GM21423 (cell line): ENCODE measurements at regions not wholly inside any gene's neighbourhood (a gene's known extent, or its start where the extent isn't known, plus 50 kb on each side); places are given as distances from the start of the nearest gene placed in this dataset.
"Not testable (repeated sequence)": the region's sequence is repeated elsewhere in the genome, so short reads cannot be mapped to it uniquely, and the experiment has no call there.

Source experiments
- ATAC-seq: cut with Tn5 transposase; IDR thresholded peaks from one replicate; pipeline ENCODE4 v1.9.1; 2021; ENCODE audit warnings: mild to moderate bottlenecking, moderate library complexity; ENCODE audit not compliant: unreplicated experiment

DNA sequence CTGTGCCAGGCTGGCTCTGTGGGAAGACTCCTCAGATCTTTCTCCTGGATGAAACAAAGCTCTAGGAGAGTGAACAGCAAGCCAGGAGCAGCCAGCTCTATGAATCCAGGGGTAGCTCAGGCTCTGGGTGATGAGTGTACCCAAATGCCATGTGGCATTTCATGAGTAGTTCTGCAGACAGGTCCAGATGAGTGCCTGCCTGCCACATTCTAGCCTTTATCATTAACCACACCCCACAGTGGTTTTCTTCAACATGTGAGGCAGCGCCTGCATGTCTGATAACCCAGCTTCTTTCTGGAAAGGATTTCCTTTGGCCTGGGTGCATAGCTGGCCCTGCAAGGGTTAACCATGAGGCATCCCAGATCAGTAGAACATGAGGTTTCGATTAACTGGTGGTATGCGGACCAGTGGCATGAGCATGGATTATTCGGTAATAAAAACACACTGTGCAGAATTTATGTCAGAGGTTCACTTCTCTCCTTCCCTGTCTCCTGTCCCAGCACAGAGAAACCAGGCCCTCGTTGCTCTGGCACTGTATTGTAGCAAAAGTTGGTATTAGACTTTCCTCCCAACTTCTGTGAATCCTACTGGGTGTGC, 381.9 kb upstream of the ZNF462 start:
- ATAC-seq, result no peak

DNA sequence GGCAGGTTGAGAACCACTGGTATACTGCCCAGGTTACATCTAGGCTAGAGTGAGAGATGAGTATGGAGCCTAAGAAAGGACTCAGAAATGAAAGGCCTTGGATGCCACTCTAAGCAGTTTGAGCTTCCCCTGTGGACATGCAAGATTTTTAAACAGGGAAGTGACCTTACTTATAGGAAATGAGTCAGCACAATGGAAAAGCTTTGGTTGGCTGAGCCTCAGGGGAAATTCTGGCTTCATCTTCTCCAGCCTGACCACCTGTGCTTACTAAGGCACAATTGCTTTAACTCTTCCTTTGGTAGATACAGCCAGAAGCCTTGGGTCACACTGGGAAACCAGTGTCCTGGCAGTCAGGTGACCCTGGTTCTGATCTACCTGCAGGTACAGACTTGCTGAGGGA, 380.2 kb upstream of the ZNF462 start:
- peak; percentile 67 for ATAC-seq

DNA sequence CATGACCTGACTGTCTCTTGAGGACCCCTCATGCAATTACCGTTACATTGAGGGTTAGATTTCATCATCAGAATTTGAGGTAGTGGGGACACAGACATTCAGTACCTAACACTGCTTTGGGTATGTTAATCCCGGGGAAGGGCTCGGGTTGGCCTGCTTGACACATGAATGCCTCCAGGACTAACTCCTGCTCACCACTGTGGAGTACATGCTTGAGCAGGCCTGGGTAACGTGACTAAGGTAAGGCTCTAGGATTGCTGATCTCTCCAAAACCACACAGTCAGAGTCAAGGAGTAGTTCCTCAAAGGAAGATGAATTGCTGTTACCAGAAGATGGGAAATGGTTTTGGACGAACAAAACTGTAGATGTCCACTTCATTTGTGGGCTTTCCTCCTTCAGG, 376.3 kb upstream of the ZNF462 start:
- no peak for ATAC-seq

DNA sequence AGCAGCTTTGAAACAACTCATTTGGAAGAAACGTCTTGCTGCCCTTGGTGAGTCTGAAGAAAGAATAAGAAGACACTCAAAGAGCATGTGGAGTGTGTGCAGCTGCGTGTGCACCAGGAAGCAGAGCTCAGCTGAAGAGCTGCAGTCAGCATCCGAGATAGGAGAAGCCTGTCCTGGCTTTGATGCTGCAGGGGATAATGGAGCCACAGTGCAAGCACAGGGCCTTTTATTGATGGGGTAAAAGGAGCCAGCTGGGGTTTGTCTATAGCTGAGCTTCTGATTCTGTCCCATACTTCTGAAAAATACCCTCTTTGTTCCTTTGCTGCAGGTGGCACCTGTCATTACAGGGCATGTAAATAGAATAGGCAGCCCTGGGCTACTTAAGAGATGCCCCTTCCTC, 375.7 kb upstream of the ZNF462 start:
- no peak for ATAC-seq

DNA sequence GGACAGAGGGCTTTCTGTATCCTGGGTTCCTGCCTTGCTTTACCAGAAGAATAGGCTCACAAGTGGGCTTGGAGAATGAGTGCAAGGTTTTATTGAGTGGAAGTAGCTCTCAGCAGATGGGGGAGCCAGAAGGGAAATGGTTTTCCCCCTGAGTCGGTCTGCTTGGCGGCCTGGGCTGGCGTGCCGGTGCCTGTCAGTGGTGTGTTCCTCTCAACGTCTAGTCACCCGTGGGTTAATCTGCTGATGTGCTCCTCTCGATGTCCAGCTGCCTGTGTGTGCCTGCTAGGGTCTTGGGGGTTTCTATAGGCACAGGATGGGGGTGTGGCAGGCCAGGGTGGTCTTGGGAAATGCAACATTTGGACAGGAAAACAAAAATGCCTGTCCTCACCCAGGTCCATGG, 370.8 kb upstream of the ZNF462 start:
- not testable (repeated sequence) for ATAC-seq

DNA sequence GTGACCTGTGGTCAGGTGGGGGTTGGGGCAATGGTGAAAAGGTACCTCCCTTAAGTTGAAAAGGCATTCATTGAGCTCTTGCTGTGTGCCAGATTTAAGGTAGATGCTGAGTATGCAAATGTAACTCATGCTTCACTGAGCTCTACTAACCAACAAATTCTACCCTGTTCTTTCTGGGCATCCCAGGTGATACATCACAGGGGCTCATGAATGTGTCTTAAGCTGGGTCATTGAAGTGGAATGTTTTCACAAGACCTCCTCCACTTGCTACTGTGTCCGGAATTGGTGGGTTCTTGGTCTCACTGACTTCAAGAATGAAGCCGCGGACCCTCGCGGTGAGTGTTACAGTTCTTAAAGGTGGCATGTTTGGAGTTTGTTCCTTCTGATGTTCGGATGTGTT, 362.8 kb upstream of the ZNF462 start:
- ATAC-seq, result no peak

DNA sequence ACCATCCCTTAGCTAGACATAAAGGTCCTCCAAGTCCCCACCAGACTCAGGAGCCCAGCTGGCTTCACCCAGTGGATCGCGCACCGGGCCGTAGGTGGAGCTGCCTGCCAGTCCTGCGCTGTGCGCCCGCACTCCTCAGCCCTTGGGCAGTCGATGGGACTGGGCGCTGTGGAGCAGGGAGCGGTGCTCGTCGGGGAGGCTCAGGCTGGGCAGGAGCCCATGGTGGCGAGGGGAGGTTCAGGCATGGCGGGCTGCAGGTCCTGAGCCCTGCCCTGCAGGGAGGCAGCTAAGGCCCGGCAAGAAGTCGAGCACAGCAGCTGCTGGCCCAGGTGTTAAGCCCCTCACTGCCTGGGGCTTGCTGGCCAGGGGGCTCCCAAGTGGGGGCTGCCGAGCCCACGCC, 361.8 kb upstream of the ZNF462 start:
- ATAC-seq, result not testable (repeated sequence)

DNA sequence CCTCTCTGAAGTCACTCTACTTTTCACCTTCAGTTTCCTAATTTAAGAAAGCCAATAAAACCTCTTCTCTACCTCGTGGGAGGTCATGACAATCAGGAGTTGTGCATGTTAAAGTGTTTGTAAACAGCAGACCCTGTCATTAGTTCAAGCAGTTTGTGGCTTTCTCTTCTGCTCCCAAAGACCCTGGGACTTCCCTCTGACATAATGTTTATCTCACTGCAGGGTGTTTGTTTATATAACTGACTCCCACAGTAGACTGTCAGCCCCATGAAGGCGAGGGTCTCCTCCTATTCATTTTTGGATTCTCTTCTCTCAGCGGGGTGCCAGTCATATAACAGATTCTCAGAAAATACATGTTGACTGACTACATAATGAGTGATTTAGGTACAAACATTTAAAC, 360.0 kb upstream of the ZNF462 start:
- no peak for ATAC-seq

DNA sequence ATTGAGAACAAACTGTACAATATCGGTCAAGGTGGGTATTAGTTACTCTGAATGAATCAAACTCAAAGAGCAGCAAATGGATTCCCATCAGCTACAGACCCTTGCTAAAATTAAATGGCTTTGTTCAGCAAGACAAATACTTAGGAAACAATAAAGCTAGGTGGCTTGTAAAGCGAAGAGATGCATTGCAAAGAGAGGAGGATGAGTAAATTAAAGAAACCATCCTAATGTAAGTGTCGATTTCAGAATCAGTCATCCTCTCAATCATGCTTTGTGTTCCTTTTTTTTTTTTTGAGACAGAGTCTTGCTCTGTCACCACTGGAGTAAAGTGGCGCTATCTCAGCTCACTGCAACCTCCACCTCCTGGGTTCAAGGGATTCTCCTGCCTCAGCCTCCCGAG, 359.2 kb upstream of the ZNF462 start:
- ATAC-seq, result no peak

DNA sequence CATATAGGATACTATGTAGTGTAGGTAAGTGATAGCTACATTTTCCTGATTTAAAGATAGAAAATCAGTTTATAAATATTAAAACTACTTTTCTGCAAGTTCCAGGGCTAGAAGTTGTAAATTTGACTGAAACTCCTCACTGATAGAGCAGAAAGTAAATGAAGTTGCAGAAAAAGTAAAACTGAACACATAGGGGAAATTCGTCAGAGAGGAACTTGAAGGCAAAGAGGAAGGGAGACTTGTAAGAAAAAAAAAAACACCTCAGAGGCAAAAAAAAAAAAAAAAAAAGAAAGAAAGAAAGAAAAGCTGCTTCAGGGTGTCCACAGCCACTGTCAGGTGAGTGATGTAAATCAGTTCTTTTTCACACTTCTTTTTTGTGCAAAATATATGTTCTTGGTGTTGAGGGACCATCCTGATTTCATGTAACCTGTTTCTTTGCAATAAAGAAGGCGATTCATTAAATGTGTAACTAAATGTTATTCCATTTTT, 336.2 kb upstream of the ZNF462 start:
- no peak for ATAC-seq

DNA sequence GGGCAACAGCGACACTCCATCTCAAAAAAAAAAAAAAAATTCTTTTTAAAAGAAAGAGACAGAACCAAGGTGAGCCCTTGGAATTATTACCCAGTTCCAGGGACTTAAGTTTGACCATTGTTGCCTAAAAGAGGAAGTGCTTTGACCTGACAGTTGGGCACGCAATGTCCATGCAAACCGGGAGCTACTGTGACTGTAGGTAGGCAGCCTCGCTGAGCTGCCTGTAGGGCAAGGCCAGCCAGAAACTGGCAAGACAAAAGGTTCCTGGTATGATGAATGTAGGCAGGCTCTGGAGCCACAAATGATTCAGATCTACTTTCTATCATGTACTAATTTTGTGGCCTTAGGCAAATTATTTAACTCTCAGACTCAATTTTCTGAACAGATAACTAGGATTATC, 334.8 kb upstream of the ZNF462 start:
- ATAC-seq, result no peak

DNA sequence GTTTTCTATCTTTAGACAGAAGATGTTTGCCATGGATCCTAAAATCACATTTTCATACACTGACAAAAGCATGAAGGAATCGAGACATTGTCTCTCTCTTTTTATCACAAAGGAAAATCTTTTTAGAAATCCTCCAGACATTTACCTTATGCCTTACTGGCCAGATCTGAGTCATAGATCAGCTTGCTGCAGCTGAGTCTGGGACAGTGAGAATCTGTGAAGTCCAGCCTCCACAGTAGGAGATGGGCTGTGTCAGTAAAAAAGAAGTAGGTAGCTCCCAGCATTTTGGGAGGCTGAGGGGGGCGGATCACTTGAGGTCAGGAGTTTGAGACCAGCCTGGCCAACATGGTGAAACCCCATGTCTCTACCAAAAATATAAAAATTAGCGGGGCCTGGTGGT, 333.4 kb upstream of the ZNF462 start:
- ATAC-seq, result no peak

DNA sequence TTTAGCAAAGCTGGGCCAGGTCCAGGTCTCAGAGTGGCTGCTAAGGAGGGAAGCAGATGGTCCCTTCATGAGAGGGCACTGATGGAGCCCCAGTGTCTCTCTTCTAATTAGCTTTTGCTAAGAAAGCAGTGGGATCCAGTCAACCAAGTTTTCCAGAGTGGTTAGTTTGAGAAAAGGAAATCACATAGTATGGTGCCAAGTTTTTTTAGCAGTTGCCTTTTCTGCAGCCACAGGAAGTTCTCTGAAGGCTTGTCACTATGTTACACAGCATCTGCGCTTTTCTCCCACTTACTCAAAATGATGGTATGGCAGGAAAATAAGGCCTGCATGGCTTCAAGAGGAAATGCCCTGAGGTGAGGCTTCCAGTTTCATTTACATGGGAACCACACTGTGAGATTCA, 331.5 kb upstream of the ZNF462 start:
- ATAC-seq, result no peak

DNA sequence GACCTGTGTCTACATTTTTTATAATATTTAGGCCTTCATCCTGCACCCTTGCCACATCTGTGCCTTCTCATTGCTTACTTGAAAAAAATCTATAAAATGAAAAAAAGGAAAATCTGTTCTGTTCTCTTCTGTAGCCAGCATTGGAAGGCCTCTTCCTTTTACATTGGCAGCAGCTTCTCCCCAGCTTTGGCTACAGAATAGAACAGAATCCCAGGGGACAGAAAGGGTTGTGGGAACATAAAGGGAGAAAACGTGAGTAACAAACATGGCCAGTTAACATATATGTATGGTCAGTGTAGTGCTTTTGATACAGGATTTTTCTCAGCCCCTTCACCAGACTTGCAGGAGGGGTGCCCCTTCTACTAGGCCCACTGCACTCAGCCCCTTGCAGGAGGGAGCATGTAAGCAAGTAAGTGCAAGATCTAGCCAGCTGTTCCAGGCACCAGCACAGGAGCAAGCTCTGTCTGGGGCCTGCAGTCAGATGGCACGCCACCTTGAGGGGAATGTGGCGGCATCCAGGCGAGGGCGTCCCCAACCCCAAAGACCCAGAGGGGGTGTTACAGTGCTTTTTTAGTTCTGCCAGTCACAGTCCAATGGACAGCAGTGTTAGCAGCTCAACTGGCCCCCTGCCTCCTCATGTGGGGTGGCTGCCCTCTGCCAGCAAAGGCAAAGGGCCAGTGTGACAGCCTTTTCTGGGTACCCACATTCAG, 330.5 kb upstream of the ZNF462 start:
- no peak for ATAC-seq

DNA sequence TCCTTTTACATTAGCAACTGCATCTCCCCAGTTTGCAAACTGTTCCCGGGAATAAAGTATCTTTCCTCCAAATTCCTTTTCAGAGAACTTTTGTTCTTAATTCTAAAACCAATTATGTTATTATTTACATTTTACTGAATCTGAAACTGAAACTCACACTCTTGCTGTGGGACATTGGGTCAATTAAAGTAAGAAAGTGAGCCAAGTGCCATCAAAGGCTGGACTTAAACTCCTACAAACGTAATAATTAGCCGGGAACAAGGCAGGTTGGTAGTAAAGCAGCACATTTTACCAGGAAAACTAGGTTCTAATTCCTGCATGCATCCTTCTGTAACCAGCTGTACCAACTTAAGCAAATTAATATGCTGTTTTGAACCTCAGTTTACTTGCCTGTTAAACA, 328.2 kb upstream of the ZNF462 start:
- no peak for ATAC-seq

DNA sequence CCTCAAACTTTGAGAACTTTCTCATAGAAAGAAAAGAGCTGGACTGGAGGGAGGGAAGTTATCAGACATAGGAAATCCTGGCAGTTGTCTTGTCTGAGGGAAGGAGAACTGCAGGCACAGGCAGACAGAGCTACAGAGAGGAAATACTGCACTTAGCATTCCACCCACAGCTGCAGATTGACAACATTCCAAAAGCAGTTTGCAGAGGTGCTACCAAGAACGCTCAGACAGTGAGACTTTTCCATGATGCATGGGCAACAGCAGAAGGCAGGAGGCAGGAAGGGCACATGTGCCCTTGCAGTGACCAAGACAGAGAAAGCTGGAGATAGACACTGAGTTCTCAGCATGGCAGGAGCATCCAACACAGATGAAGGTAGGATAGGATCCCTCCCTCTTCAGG, 327.5 kb upstream of the ZNF462 start:
- ATAC-seq, result no peak

DNA sequence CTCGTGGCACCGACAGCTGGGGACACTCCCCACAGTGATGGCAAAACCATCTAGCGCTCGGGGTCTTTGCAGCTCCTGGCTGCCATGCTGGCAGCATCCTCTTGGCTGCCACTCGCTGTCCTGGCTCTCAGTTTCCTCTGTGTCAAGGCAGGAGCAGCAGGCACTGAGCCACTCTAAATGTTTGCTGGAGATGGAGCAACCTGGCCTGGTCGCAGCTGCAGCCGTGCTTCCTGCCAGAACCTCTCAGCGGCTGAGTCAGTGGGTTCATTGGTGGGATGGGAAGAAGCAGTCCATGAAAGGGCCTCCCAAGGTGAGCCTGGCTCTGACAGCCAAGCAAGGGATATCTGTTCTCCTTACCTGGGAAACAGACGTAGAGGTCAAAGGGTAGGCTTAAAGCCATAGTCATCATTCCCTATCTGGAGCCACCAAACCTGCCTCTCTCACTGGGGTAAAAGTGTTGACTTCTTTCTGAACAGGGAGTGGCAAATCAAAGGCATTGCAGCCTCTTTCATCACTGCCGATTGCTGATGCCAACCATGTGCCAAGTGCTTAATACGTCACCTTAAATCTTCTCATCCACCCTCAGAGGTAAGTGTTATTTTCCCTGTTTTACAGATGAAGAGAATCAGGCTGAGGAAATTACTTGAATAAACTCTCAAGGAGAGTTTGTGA, 304.8 kb upstream of the ZNF462 start:
- ATAC-seq, result no peak

DNA sequence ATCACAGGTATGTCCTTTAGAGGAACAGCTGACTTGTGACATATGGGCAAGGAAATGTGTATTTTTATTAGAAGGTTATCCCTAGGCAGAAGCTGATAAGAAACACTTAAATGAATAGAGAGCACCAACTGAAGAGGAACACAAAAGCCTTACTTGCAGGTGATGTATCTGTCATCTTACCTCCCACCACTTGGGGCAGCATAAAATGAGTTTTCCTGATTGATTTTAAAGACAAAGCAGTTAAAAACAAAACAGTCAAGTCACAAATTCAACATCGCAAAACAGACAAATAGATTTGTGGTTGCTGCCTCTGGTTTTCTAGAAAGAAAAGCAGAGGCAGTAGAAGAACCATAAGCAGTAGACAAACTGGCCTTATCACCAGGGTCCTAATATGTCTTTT, 302.4 kb upstream of the ZNF462 start:
- ATAC-seq, result no peak

DNA sequence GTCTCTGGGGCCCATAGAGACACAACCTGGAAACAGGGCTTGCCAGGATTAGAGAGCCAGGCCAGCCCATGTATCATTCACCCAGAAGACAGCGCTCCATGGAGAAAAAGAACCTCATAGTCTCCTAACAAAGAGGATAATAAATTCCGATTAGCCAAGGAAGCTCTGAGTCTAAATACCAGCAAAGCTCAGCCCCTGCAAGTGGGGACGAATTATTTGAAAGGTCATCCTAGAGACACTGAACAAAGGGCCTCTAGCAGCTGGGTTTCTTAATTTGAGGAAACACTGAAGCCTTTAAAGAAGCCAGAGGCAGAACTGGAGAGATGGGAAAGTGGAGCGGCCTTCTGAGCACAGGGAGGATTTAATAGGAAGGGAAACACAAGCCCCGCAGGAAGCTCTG, 287.1 kb upstream of the ZNF462 start:
- ATAC-seq, result no peak

DNA sequence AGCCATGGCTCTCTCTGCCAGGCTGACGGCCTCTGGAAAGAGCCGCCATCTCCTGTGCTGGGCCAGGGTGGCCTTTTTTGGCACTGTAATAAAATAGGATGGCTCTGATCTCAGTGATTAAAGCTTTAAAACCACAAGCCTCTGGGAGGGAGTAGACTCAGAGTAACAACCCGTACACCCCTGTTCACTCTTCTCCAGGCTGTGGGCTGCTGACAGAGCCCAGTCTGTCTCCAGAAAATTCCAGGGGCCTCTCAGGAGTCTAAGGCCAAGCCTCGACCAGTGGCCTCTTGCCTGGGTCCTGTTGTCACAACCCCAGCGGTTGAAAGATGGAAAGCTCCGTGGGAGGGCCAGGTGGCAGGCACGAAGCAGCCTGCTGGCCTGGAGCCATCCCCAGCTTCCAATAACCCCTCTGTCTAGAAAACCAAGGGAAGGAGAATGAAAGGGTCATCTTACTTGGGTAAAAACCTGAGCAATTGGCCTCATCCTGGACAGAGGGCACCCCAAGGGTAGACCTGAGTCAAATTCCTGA, 286.7 kb upstream of the ZNF462 start:
- ATAC-seq, result no peak

DNA sequence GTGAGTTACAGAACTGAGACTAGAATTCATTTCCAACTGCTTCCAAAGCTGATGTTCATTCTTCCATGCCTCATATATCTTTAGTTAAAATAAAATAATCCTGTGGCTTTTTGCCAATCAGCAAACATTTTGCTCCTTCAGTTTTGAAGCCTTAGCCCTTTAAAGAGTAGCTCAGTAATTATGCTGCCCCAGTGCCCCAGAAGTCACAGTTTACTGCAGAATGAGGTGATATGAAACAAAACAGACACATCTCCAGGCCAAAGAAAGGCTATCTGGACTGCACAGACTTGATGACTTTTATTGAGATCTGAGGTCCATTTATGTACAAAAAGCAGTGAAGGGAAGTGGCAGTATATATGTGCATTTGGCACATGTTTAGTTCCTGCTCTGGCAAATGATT, 285.8 kb upstream of the ZNF462 start:
- ATAC-seq, result no peak

DNA sequence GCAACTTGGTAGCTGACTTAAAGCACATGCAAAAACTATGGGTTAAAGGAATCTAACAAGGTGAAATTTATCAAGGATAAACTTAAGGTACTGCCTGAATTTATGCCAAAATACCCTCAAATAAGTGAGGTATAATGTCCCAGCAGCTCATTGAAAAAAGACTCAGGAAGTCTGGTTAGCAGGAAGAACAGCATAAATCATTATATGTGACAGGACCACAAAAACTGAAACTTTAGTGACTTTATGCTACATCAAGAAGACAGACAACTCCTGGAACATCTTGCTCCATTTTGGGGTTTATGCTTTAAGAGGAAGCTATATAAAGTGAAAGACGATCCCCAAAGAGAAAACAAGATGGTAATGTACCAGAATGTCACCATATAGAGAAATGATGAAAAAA, 282.4 kb upstream of the ZNF462 start:
- ATAC-seq, result no peak
